D721Med (cell line): ENCODE measurements at regions not wholly inside any gene's neighbourhood (a gene's known extent, or its start where the extent isn't known, plus 50 kb on each side); places are given as distances from the start of the nearest gene placed in this dataset.

Experiments
- DNase-seq: peaks from one replicate; pipeline ENCODE4 v3.0.0; 2011; ENCODE audit warnings: low spot score; ENCODE audit not compliant: insufficient read length
- FAIRE-seq: peaks from 2 replicates; lab custom pipeline; 2011; peaks lifted over from hg19 to GRCh38; lab: Jason Lieb, UNC
- TF ChIP-seq, protein P1 (sequence below): IDR thresholded peaks from 2 replicates; pipeline ENCODE4 v1.5.1; 2012; ENCODE audit warnings: mild to moderate bottlenecking, control low read depth; ENCODE audit not compliant: insufficient read depth; ENCODE audit errors: missing control alignments

DNA sequence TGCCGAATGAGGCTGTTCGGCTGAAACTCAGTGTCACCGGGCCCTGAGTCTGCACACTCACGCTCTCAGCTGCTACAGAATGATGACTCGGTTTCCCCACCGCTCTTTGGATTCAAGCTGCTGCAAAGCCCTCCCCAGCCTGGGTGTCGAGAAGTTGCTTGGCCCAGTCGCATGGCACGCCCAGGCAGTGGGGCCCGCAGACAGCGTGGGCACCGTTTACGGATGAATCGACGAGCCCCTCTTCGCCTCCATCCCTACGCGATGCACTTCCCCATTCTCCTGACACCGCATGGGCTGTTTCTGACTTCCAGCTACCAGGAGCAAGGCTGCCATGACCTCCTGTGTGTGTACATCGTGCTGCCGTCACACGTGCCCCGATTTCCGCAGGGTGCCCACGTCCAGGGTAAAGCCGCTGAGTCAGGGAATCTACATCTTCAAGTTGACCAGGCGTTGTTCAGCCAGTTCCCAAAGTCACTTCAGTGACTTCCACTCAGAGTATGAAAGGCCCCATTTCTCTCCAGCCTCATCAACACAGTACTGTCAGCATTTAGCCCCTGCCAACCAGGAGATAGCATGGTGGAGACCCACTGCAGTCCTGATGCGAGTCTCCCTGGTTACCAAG, 60.3 kb upstream of the GPC1 start:
- no peak for DNase-seq
- TF ChIP-seq, protein P1, sequence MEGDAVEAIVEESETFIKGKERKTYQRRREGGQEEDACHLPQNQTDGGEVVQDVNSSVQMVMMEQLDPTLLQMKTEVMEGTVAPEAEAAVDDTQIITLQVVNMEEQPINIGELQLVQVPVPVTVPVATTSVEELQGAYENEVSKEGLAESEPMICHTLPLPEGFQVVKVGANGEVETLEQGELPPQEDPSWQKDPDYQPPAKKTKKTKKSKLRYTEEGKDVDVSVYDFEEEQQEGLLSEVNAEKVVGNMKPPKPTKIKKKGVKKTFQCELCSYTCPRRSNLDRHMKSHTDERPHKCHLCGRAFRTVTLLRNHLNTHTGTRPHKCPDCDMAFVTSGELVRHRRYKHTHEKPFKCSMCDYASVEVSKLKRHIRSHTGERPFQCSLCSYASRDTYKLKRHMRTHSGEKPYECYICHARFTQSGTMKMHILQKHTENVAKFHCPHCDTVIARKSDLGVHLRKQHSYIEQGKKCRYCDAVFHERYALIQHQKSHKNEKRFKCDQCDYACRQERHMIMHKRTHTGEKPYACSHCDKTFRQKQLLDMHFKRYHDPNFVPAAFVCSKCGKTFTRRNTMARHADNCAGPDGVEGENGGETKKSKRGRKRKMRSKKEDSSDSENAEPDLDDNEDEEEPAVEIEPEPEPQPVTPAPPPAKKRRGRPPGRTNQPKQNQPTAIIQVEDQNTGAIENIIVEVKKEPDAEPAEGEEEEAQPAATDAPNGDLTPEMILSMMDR = no peak
- no peak for FAIRE-seq

DNA sequence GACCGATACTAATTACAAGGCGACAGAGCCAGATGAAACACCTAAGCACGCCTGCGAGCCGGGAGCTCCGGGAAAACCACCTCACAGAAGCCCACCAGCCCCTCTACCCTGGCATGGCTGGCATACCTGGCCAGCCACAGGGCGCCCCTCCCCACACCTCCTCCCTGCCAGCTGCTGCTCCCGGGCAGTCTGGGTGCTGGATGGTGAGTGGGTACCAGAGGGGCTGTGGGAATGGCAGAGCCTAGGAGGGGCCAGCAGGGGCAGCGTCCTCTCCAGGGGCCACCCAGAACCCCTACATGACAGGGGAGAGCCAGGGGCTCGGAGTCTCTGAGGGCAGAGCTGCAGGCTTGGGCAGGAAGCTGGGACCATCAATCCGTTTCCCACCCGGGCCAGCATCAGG, 58.7 kb upstream of the GPC1 start:
- FAIRE-seq (no peak), DNase-seq (no peak)
- TF ChIP-seq, protein P1 = no peak

DNA sequence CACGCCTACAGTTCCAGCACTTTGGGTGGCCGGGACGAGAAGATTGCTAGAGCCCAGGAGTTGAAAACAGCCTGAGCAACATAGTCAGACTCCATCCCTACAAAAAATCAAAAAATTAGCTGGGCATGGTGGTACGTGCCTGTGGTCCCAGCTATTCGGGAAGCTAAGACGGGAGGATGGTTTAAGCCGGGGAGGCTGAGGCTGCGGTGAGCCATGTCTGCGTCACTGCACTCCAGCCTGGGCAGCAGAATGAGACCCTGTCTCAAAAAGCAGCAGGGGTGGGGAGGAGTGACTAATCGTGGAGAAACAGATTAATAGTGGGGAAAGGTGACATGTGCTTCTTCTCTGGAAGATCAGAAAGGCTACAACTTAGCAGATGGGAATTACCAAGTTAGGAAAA, 58.1 kb upstream of the GPC1 start:
- FAIRE-seq = no peak
- no peak for DNase-seq
- TF ChIP-seq, protein P1 = no peak

DNA sequence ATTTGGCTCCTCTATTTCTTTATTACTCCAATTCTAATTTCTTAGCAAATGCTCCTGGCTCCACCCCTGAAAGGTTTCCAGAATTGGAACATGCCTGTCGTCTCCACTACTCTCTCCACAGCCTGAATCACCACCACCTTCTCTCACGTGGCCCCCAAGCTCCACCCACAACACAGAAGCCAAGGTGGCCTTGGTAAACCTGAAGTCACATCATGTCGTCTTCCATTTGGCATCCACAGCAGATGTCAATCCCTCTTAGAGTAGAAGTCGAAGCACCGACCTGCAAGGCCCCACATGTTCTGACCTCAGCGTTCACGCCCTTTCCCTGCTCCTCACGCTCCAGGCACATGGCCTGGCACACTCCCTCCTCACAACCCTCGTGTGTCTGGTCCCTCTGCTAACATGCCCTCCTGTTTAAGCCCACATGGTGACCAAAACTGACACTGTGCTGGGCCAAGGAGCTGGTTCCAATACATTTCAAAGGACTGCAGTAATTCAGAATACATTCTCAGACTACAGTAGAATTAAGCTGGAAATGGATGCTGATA, 56.3 kb upstream of the GPC1 start:
- FAIRE-seq (no peak), DNase-seq (no peak)
- TF ChIP-seq, protein P1 = no peak

DNA sequence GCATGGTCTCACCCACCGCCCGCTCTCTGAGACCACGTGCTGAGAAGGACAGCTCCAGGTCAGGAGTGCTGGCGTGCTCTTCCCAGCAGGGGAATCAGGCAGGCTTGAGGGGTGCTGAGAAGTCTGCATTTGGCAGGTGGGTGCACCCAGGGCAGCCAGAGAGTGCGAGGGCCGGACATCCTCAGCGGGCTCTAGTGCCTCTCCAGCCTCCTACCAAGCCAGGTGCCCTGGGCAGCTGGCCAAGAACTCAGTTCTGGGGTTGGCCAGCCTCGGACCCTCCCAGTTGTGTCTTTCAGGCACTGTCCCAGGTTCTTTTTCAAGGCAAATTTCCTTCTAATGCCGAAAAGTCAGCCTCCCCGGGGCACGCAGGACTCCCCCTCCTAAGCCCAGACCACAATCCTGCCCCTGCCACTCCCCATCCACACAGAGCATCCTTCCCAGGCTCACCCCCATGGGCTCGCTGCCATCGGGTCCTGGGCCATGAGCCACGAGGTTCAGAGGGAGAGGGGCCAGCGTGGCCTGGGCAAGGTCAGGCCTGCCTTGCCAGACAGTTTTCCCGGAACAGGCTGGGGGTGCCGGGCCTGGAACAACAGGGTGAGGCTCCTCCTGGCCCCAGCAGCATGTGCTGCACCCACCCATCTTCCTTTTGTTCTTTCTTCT, 52.2 kb upstream of the GPC1 start:
- FAIRE-seq (no peak), DNase-seq (no peak)
- TF ChIP-seq, protein P1 = no peak

DNA sequence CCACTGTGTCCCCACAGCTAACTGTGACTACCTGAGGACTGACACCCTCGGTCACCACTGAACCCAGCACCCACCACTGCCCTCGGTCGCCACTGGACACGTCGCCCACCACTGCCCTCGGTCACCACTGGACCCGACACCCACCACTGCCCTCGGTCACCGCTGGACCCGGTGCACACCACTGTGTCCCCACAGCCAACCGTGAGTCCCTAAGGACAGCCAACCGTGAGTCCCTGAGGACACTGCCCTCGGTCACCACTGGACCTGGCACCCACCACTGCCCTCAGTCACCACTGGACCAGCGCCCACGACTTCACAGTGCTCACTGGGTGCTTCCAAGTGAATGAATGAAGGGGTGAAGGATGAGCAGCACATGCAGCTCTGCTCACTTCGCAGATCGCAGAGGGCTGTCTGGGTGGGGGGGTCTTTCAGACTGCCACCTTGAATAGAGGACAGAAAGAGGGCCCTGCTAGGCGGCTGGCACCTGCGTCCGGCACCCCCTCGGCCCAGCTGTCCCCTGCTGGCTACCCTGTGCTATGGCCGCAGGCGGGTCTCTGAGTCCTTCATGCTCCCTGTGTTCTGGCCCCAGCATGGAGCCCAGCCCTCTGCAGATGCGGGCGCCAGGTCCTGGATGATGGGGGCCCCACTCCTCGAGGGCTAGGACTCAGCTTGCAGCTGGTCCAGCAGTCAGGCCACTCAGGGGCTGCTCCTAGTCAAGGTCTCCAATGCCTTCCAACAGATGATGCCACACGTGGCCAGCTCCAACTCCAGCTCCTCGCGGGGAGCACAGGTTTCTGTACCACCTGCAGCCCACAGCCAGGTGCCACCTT, 51.4 kb upstream of the GPC1 start:
- TF ChIP-seq, protein P1 = no peak
- DNase-seq = no peak
- no peak for FAIRE-seq
